Adrenal gland (tissue), 5 donors: ENCODE measurements at regions not wholly inside any gene's neighbourhood (a gene's known extent, or its start where the extent isn't known, plus 50 kb on each side); places are given as distances from the start of the nearest gene placed in this dataset.

Experiments used
- CTCF ChIP-seq, 6 experiments: fragments of 450-650 bp in 4 of 6; fragments of 200-600 bp in 2 of 6; sonication (generic) in 1 of 6; IDR thresholded peaks; 1 replicate in 5 of 6; 2 replicates in 1 of 6; pipeline versions ENCODE4 v1.5.1 to v1.8.0; 2016 to 2021; ENCODE audit warnings: antibody characterized with exemption in 6 of 6, mild to moderate bottlenecking in 2 of 6, moderate library complexity in 1 of 6
- POLR2A ChIP-seq, 2 donors: fragments of 450-650 bp; IDR thresholded peaks; one replicate each; pipeline ENCODE4 v1.6.1; 2017; ENCODE audit warnings: antibody characterized with exemption in 2 of 2, mild to moderate bottlenecking in 2 of 2, moderate library complexity in 1 of 2
- donor health status: DM: no; HTN: no; CAD: no.

- no peak for TF ChIP-seq CTCF (IDR thresholded peaks at IDR 0.05)
- no peak for TF ChIP-seq POLR2A (IDR thresholded peaks at IDR 0.05)
These were observed 377.8 kb downstream of the UTRN start for GRCh38 chr6:144662812-144663365.
